B cell (primary cell): ENCODE measurements at regions not wholly inside any gene's neighbourhood (a gene's known extent, or its start where the extent isn't known, plus 50 kb on each side); places are given as distances from the start of the nearest gene placed in this dataset.

ENCODE experiments used
- ATAC-seq: fragments of 200-7000 bp; cut with Tn5 transposase; one replicate; pipeline ENCODE4 v1.10.0; 2021; ENCODE audit warnings: low read depth, mild to moderate bottlenecking, moderate number of reproducible peaks, moderate library complexity
- CTCF ChIA-PET: fragments of 350-600 bp; sonication (Branson Sonifier 250); formaldehyde crosslinking; loops from one replicate; lab custom pipeline; 2021; ENCODE audit warnings: antibody characterized with exemption, inconsistent platforms; lab: Charles Lee
- POLR2A ChIA-PET: fragments of 350-600 bp; sonication (Branson Sonifier 250); formaldehyde crosslinking; loops from one replicate; lab custom pipeline; 2021; ENCODE audit warnings: antibody characterized with exemption; lab: Charles Lee
- DNase-seq: peaks from one replicate; pipeline ENCODE4 v3.0.0; 2013
- H2AFZ ChIP-seq: 2 replicates; pipeline ENCODE4 v1.6.1; 2012; ENCODE audit warnings: mild to moderate bottlenecking, low read depth, low read length; ENCODE audit not compliant: insufficient read depth, poor library complexity, severe bottlenecking
- H3K27ac ChIP-seq, 2 donors: 1 replicate in 1 of 2; 2 replicates in 1 of 2; pipeline ENCODE4 v1.5.1; 2012 to 2013; ENCODE audit warnings: low read length in 2 of 2, mild to moderate bottlenecking in 2 of 2, moderate library complexity in 1 of 2
- H3K27me3 ChIP-seq, 4 experiments: fragments of 200-600 bp in 1 of 4; sonication (generic) in 1 of 4; replicated peaks in 1 of 4; 1 replicate in 2 of 4; 2 replicates in 2 of 4; pipeline versions ENCODE4 v1.6.1 to v1.7.0; 2013 to 2016; ENCODE audit warnings: low read length in 3 of 4, mild to moderate bottlenecking in 2 of 4, mixed read lengths in 1 of 4, moderate library complexity in 1 of 4; ENCODE audit not compliant: insufficient read depth in 4 of 4, control insufficient read depth in 3 of 4; ENCODE audit errors: control extremely low read depth in 1 of 4
- H3K36me3 ChIP-seq, 2 experiments: replicated peaks in 1 of 2; 1 replicate in 1 of 2; 2 replicates in 1 of 2; pipeline versions ENCODE4 v1.6.1 to v1.7.1; 2013; ENCODE audit warnings: low read length in 1 of 2; ENCODE audit not compliant: insufficient read depth in 2 of 2, control insufficient read depth in 1 of 2; ENCODE audit errors: control extremely low read depth in 1 of 2, extremely low read depth in 1 of 2
- H3K4me1 ChIP-seq, 2 donors: fragments of 200-600 bp in 1 of 2; sonication (generic) in 1 of 2; 1 replicate in 1 of 2; 2 replicates in 1 of 2; pipeline versions ENCODE4 v1.5.1 to v1.6.1; 2013 to 2017; ENCODE audit warnings: low read length in 2 of 2; ENCODE audit not compliant: control insufficient read depth in 2 of 2, insufficient read depth in 2 of 2
- H3K4me2 ChIP-seq: replicated peaks from 2 replicates; pipeline ENCODE3; 2012; ENCODE audit warnings: mild to moderate bottlenecking, low read depth, low read length; ENCODE audit not compliant: poor library complexity, severe bottlenecking
- H3K4me3 ChIP-seq, 5 experiments: fragments of 200-600 bp in 1 of 5; sonication (generic) in 1 of 5; 1 replicate in 3 of 5; 2 replicates in 2 of 5; pipeline versions ENCODE4 v1.5.1 to v1.7.0; 2011 to 2016; ENCODE audit warnings: low read length in 4 of 5, mild to moderate bottlenecking in 4 of 5, low read depth in 2 of 5, control low read depth in 1 of 5, moderate library complexity in 1 of 5; ENCODE audit not compliant: insufficient read depth in 1 of 5; ENCODE audit errors: control extremely low read depth in 1 of 5, extremely low read depth in 1 of 5
- H3K79me2 ChIP-seq: fragments of 200-600 bp; sonication (generic); one replicate; pipeline ENCODE4 v1.6.0; 2016; ENCODE audit warnings: low read length; ENCODE audit not compliant: control insufficient read depth, insufficient read depth
- H3K9ac ChIP-seq: fragments of 200-600 bp; sonication (generic); 2 replicates; pipeline ENCODE4 v1.6.1; 2017; ENCODE audit warnings: mild to moderate bottlenecking, low read length, moderate library complexity
- H3K9me3 ChIP-seq, 3 donors: one replicate each; pipeline versions ENCODE4 v1.6.1 to v1.7.1; 2013; ENCODE audit warnings: low read length in 2 of 3; ENCODE audit not compliant: control insufficient read depth in 2 of 3, insufficient read depth in 1 of 3; ENCODE audit errors: control extremely low read depth in 1 of 3
- H4K20me1 ChIP-seq: 2 replicates; pipeline ENCODE4 v1.6.0; 2012; ENCODE audit warnings: mild to moderate bottlenecking, low read length; ENCODE audit not compliant: insufficient read depth, control insufficient read depth, poor library complexity, severe bottlenecking
- H3K27ac Mint-ChIP-seq: one replicate; pipeline ENCODE4 v1.8.0; 2021; ENCODE audit warnings: mixed read lengths
- H3K27me3 Mint-ChIP-seq: one replicate; pipeline ENCODE4 v1.8.0; 2021; ENCODE audit warnings: mixed read lengths
- H3K4me1 Mint-ChIP-seq: one replicate; pipeline ENCODE4 v1.8.0; 2021; ENCODE audit warnings: mixed read lengths
- H3K4me3 Mint-ChIP-seq: one replicate; pipeline ENCODE4 v1.8.0; 2021; ENCODE audit warnings: mixed read lengths
- H3K9me3 Mint-ChIP-seq: one replicate; pipeline ENCODE4 v1.8.0; 2022; ENCODE audit warnings: mixed read lengths; ENCODE audit not compliant: insufficient read depth
- CTCF ChIP-seq: fragments of 200-600 bp; IDR thresholded peaks from one replicate; pipeline ENCODE4 v1.8.0; 2022; ENCODE audit warnings: antibody characterized with exemption, mild to moderate bottlenecking
- EZH2 ChIP-seq: IDR thresholded peaks from 2 replicates; pipeline ENCODE4 v1.6.1; 2012; ENCODE audit warnings: borderline replicate concordance, low read depth, mild to moderate bottlenecking, moderate library complexity, low read length; ENCODE audit not compliant: insufficient read depth, poor library complexity, severe bottlenecking
- WGBS: methylation state at CpG from one replicate; pipeline ENCODE4 v1.1.5; 2013; ENCODE audit warnings: missing lambda C conversion rate; ENCODE audit not compliant: insufficient coverage; 5-methylcytosine and 5-hydroxymethylcytosine counted together
- intact Hi-C: fragments of 100-400 bp; cut with micrococcal nuclease; formaldehyde crosslinking; loops from one replicate; pipeline ENCODE4 v1.10.0; 2022

GRCh38 chr2:128815248-128815647 is 496.6 kb upstream of the HS6ST1 start:
- Histone ChIP-seq H3K4me3 (no peak overlapping the region), H3K4me1 (no peaks in the 10 kb centered on the region), H3K27me3 (peaks cover 0 to 2% (median 0%) of the 10 kb centered on the region in 4 experiments), H2AFZ (no peak overlapping the region), H3K9me3 (peaks cover 0 to 16% (median 0%) of the 10 kb centered on the region in 3 donors), H3K36me3 (no peaks in the 10 kb centered on the region), H4K20me1 (no peaks in the 10 kb centered on the region), H3K9ac (no peak overlapping the region), H3K79me2 (no peaks in the 10 kb centered on the region), H3K4me2 (no peak overlapping the region), H3K27ac (no peak overlapping the region)
- POLR2A ChIA-PET: no interaction called here
- WGBS: 100% methylated on average over 1 of the region's 3 CpGs
- no peak overlapping the region for H3K27ac Mint-ChIP-seq
- no peaks in the 10 kb centered on the region for H3K4me1 Mint-ChIP-seq
- H3K27me3 Mint-ChIP-seq: peaks cover 13% of the 10 kb centered on the region
- no peak for ATAC-seq
- no peak for TF ChIP-seq CTCF
- TF ChIP-seq EZH2: no peak
- intact Hi-C loops: no loop called here
- CTCF ChIA-PET: no interaction called here
- H3K4me3 Mint-ChIP-seq: no peak overlapping the region
- H3K9me3 Mint-ChIP-seq: no peaks in the 10 kb centered on the region
- DNase-seq: no peak

- Histone ChIP-seq H3K36me3 (no peaks in the 10 kb centered on the region), H3K4me1 (no peaks in the 10 kb centered on the region), H3K79me2 (no peaks in the 10 kb centered on the region), H3K27ac (no peak overlapping the region), H3K27me3 (peaks cover 0 to 5% (median 1%) of the 10 kb centered on the region in 4 experiments), H3K9me3 (peaks cover 0 to 7% (median 0%) of the 10 kb centered on the region in 3 donors), H3K9ac (no peak overlapping the region), H2AFZ (no peak overlapping the region), H3K4me3 (no peak overlapping the region), H4K20me1 (no peaks in the 10 kb centered on the region), H3K4me2 (no peak overlapping the region)
- Mint-ChIP-seq H3K9me3 (no peaks in the 10 kb centered on the region), H3K27ac (no peak overlapping the region), H3K27me3 (peaks cover 18% of the 10 kb centered on the region), H3K4me3 (no peak overlapping the region), H3K4me1 (no peaks in the 10 kb centered on the region)
- no peak for ATAC-seq
- 72% methylated on average over 5 of the region's 5 CpGs for WGBS
- DNase-seq: no peak
- ChIA-PET CTCF (no interaction called here), POLR2A (no interaction called here)
- TF ChIP-seq EZH2 (no peak), CTCF (no peak)
- intact Hi-C loops: no loop called here
Observed at GRCh38 chr2:128817171-128817570, 498.5 kb upstream of the HS6ST1 start.
